HUES48 (cell line): ENCODE measurements at regions not wholly inside any gene's neighbourhood (a gene's known extent, or its start where the extent isn't known, plus 50 kb on each side); places are given as distances from the start of the nearest gene placed in this dataset.

Experiments used
- H3K27ac ChIP-seq: one replicate; pipeline ENCODE4 v1.7.0; 2013; ENCODE audit warnings: low read depth, low read length, inconsistent platforms
- H3K27me3 ChIP-seq: 2 replicates; pipeline ENCODE4 v1.6.1; 2013; ENCODE audit warnings: mild to moderate bottlenecking, low read length; ENCODE audit not compliant: control insufficient read depth, insufficient read depth
- H3K36me3 ChIP-seq: 2 replicates; pipeline ENCODE4 v1.6.1; 2013; ENCODE audit warnings: low read length; ENCODE audit not compliant: control insufficient read depth, insufficient read depth
- H3K4me1 ChIP-seq: 2 replicates; pipeline ENCODE4 v1.6.1; 2013; ENCODE audit warnings: mild to moderate bottlenecking, low read length; ENCODE audit not compliant: control insufficient read depth, insufficient read depth
- H3K4me3 ChIP-seq: 2 replicates; pipeline ENCODE4 v1.5.1; 2013; ENCODE audit warnings: mild to moderate bottlenecking, low read depth, low read length
- H3K9ac ChIP-seq: 2 replicates; pipeline ENCODE4 v1.6.1; 2013; ENCODE audit warnings: mild to moderate bottlenecking, low read depth, low read length, moderate library complexity
- H3K9me3 ChIP-seq: 2 replicates; pipeline ENCODE4 v1.6.1; 2013; ENCODE audit warnings: low read length; ENCODE audit not compliant: control insufficient read depth, insufficient read depth

GRCh38 chr2:9739531-9739964, 103.7 kb upstream of the TAF1B start:
- Histone ChIP-seq H3K27me3 (no peaks in the 10 kb centered on the region), H3K27ac (no peak overlapping the region), H3K9me3 (no peaks in the 10 kb centered on the region), H3K4me1 (no peaks in the 10 kb centered on the region), H3K36me3 (no peaks in the 10 kb centered on the region), H3K9ac (no peak overlapping the region), H3K4me3 (no peak overlapping the region)

- Histone ChIP-seq H3K4me3 (no peak overlapping the region), H3K36me3 (no peaks in the 10 kb centered on the region), H3K27me3 (no peaks in the 10 kb centered on the region), H3K9ac (no peak overlapping the region), H3K4me1 (no peaks in the 10 kb centered on the region), H3K27ac (no peak overlapping the region), H3K9me3 (no peaks in the 10 kb centered on the region)
These were observed 102.7 kb upstream of the TAF1B start for GRCh38 chr2:9740382-9741073.

GRCh38 chr2:9741110-9741509, 102.2 kb upstream of the TAF1B start:
- Histone ChIP-seq H3K4me3 (no peak overlapping the region), H3K36me3 (no peaks in the 10 kb centered on the region), H3K9me3 (no peaks in the 10 kb centered on the region), H3K4me1 (no peaks in the 10 kb centered on the region), H3K9ac (no peak overlapping the region), H3K27ac (no peak overlapping the region), H3K27me3 (no peaks in the 10 kb centered on the region)

GRCh38 chr2:9742601-9743000, 100.7 kb upstream of the TAF1B start:
- no peaks in the 10 kb centered on the region for H3K36me3 ChIP-seq
- H3K9ac ChIP-seq = no peak overlapping the region
- no peak overlapping the region for H3K27ac ChIP-seq
- H3K9me3 ChIP-seq = no peaks in the 10 kb centered on the region
- no peaks in the 10 kb centered on the region for H3K27me3 ChIP-seq
- no peak overlapping the region for H3K4me3 ChIP-seq
- no peaks in the 10 kb centered on the region for H3K4me1 ChIP-seq

GRCh38 chr2:9744256-9745004, 98.8 kb upstream of the TAF1B start:
- no peaks in the 10 kb centered on the region for H3K9me3 ChIP-seq
- no peak overlapping the region for H3K4me3 ChIP-seq
- no peaks in the 10 kb centered on the region for H3K36me3 ChIP-seq
- H3K9ac ChIP-seq = no peak overlapping the region
- no peak overlapping the region for H3K27ac ChIP-seq
- no peaks in the 10 kb centered on the region for H3K4me1 ChIP-seq
- H3K27me3 ChIP-seq = no peaks in the 10 kb centered on the region

- Histone ChIP-seq H3K27me3 (no peaks in the 10 kb centered on the region), H3K9me3 (no peaks in the 10 kb centered on the region), H3K4me1 (no peaks in the 10 kb centered on the region), H3K4me3 (no peak overlapping the region), H3K27ac (no peak overlapping the region), H3K9ac (no peak overlapping the region), H3K36me3 (no peaks in the 10 kb centered on the region)
These were observed 97.9 kb upstream of the TAF1B start for GRCh38 chr2:9745153-9745899.

- H3K36me3 ChIP-seq = no peaks in the 10 kb centered on the region
- H3K9me3 ChIP-seq = no peaks in the 10 kb centered on the region
- H3K27ac ChIP-seq = no peak overlapping the region
- H3K27me3 ChIP-seq = no peaks in the 10 kb centered on the region
- no peak overlapping the region for H3K9ac ChIP-seq
- no peaks in the 10 kb centered on the region; the same call in 1 of the 2 replicates for H3K4me1 ChIP-seq
- H3K4me3 ChIP-seq = no peak overlapping the region
These were observed 95.9 kb upstream of the TAF1B start for GRCh38 chr2:9747396-9747795.

GRCh38 chr2:9748577-9748976, 94.7 kb upstream of the TAF1B start:
- no peak overlapping the region for H3K27ac ChIP-seq
- peaks cover 8% of the 10 kb centered on the region for H3K4me1 ChIP-seq
- no peak overlapping the region for H3K9ac ChIP-seq
- no peaks in the 10 kb centered on the region for H3K27me3 ChIP-seq
- no peaks in the 10 kb centered on the region for H3K36me3 ChIP-seq
- no peaks in the 10 kb centered on the region for H3K9me3 ChIP-seq
- no peak overlapping the region for H3K4me3 ChIP-seq

GRCh38 chr2:9749546-9750223, 93.6 kb upstream of the TAF1B start:
- no peak overlapping the region for H3K4me3 ChIP-seq
- H3K9ac ChIP-seq = no peak overlapping the region
- H3K4me1 ChIP-seq = peaks cover 8% of the 10 kb centered on the region
- H3K27me3 ChIP-seq = no peaks in the 10 kb centered on the region
- H3K36me3 ChIP-seq = no peaks in the 10 kb centered on the region
- H3K9me3 ChIP-seq = no peaks in the 10 kb centered on the region
- H3K27ac ChIP-seq = no peak overlapping the region

GRCh38 chr2:9750224-9751215, 92.8 kb upstream of the TAF1B start:
- Histone ChIP-seq H3K4me1 (peaks cover 8% of the 10 kb centered on the region), H3K27ac (no peak overlapping the region), H3K36me3 (no peaks in the 10 kb centered on the region), H3K9me3 (no peaks in the 10 kb centered on the region), H3K4me3 (no peak overlapping the region), H3K9ac (no peak overlapping the region), H3K27me3 (no peaks in the 10 kb centered on the region)
